HG02970 (cell line): ENCODE measurements at regions not wholly inside any gene's neighbourhood (a gene's known extent, or its start where the extent isn't known, plus 50 kb on each side); places are given as distances from the start of the nearest gene placed in this dataset.

Source experiments
- ATAC-seq: cut with Tn5 transposase; IDR thresholded peaks from one replicate; pipeline ENCODE4 v1.9.1; 2021; ENCODE audit warnings: mild to moderate bottlenecking, moderate library complexity, moderate number of reproducible peaks; ENCODE audit not compliant: unreplicated experiment, low FRiP score

DNA sequence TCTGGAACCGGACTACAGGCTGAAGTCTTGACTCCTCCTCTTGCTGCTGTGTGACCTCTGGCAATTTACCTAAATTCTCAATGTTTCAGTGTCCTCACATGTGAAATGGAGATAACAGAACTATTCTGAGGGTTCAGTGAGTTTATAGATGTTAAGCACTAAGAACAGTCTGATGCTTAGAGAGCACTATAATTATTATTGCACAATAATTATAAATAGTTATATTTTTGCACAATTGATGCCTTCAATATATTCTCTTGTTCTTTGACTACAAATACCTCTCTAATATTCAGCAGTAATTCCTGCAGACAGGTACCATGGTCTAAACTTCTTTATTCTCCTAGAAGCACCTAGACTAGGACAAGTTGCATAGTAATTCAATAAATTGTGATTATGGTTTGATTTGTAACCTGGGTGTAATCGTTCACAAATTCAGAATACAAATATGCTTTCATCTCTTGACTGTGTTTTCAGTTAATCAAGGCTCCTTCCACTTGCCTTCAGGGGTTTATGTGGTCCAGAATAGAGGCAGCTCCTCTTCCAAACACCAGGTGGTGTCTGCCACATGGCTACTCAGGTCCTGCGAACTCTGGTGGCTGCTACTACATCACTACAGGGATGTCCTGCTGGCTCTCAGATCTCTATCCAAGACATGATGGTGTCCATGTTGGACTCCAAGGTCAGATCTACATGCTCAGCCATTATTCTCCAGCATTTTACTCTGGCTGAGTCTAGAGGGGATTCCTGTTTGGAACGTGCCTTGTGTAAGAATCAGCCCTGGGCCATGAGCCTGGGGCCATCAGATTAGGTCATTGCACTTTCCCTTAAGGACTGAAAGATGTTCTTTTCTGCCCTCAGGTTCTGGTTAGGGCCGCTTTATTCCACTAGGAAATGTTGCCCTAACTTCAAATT lies 103.4 kb downstream of the QRFPR start:
- no peak for ATAC-seq

DNA sequence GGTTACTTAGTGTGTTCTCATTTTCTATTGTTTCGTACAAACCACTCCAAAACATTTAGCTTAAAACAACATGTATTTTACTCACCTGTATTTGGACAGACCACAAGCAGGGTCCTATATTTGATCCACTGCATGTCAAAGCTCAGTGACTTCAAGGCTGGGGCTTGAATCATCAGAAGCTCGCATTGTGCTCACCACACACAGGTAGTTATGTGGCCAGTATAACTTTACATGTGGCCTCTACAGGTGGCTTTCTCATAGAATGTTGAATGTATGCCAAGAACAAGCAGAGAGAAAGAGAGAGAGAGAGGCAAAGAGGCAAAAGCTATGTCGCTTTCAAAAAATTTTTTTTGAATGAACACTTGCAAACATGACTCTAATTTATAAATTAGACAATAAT lies 107.6 kb downstream of the QRFPR start:
- ATAC-seq: no peak

DNA sequence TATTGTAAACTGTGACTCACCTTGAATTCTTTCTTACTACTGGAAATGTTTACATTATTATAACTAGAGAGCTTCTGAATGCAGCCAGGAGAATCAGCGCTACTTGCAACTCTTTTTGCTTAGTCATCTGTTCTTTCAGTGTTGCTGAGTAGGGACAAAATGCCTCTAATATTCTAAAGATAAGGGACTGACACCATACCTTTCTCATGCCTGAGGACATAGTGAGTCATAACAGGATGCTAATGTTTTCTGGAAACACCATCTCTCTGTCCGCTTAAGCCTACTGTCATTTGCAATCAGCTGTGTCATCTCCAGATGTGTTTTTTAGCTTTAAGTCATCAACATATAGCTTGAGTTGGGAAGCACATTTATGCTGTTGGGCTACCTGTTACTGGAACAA lies 108.3 kb downstream of the QRFPR start:
- ATAC-seq: peak; percentile 68

DNA sequence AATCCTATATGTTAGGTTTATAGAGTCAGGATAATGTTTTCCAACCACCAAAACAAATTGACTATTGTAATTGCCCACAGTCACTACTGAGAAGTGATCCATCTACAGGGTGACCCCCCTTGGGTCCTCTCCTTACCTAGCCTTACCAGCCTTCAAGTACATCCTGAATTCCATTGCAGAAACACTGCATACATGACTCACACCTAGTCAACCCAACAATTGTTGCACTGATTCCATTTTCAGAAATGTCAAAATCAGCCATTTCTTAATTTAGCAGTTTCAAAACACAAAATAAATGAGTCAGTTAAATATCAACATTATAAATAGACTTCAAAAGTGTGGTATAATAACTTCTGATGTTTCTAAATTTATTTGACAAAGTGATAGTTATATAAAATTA lies 106.3 kb upstream of the TNIP3 start:
- ATAC-seq: no peak

DNA sequence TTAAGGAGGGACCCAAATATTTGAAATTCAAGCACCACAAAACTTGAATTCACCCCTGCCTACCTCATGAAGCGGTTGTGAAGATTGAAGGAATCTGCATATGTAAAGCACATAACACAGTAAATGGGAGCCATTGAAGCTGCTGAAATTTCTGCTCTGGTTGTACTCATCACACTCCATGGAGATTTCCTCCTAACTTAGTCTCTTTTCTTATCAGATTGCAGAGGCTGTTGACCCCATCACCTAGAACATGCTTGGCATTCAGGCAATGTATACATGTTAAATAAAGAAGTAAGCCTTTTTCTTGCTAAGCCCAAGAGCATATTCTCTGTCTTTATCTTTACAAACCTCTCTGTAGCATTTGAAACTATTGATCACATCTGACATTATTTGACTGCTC lies 104.9 kb upstream of the TNIP3 start:
- no peak for ATAC-seq

DNA sequence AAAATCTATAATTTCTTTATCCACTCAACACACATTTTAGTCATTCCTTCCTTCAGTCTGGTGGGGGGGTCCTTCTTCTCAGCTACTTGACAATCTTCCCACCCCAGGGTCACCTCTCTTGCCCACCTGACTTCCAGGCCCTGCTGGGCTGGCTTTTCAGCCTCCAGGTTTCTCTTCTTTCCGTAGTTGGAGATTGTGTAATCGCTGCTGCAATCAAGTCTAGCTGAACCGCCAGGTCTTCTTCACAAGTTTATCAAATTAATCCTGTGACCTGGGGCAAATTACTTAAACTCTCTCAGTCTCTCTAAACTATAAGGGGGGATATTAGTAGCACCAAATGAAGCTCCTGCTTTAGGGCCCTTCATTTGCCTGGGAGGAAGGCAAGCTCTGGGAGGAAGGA lies 102.9 kb upstream of the TNIP3 start:
- ATAC-seq: no peak

DNA sequence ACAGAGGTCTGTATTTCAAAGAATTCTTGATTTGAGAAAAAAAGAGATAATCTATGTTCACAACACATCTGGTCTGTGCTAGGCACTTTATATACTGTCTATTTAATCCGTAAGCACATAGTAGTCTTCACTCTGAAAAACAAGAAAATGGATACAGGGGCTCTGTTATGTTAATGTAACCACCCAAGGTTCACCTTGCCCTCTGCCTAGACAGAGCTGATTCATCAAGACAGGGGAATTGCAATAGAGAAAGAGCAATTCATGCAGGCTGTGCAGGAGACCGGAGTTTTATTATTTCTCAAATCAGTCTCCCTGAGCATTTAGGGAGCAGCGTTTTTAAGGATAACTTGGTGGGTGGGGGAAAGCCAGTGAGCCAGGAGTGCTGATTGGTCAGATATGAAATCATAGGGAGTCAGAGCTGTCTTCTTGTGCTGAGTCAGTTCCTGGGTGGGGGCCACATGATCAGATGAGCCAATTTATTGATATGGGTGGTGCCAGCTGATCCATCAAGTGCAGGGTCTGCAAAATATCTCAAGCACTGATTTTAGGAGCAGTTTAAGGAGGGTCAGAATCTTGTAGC lies 92.9 kb upstream of the TNIP3 start:
- ATAC-seq: no peak

DNA sequence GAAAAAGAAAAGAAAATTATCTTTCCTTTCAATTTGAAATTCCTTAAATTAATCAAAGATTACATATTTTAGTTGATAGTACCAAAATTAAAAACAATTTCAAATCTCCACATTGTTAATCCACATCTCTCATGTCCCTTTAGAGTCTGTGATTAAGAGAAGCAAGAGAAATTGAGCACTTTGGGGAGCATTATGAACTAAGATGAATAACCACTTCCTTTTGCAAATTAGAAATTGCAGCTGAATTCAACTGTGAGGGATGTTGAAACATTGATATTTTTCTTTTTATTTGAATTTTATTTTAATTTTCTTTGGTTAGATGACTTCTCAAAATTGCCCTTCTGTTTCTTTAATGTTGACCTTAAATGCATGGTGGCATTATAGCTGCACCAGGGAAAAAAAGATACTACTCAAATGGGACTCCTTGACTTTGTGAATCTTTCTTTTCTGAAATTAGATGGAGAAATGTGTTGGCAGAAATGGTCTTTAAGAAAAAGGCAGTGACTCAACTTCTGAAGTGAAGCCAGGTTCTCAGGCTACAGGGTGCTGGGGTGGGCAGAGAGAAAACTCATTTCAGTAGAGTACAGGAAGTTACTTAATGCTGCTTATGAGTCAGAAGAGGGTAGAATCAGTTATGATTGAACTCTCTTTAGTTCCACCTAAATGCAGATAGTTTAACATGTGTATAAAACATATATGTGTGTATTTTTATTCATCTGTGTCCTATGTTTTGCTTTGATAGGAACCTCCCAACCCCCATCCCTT lies 92.0 kb upstream of the TNIP3 start:
- ATAC-seq: peak; percentile 99

DNA sequence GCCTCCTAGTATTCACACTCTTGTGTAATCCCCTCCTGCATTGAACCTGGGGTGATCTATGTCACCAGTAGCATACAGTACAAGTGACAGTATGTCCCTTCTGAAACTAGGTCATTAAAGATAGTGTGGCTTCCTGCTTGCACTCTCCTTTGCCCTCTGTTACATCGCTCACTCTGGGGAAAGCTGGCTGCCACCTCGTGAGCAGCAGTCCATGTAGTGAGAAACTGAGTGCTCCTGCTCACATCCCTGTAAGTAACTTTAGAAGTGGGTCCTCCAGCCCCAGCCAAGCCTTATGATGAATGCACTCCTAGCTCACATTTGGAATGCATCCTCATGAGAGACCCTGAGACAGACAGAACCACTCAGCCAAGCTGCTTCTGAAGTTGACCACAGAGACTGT lies 89.8 kb upstream of the TNIP3 start:
- ATAC-seq: no peak

DNA sequence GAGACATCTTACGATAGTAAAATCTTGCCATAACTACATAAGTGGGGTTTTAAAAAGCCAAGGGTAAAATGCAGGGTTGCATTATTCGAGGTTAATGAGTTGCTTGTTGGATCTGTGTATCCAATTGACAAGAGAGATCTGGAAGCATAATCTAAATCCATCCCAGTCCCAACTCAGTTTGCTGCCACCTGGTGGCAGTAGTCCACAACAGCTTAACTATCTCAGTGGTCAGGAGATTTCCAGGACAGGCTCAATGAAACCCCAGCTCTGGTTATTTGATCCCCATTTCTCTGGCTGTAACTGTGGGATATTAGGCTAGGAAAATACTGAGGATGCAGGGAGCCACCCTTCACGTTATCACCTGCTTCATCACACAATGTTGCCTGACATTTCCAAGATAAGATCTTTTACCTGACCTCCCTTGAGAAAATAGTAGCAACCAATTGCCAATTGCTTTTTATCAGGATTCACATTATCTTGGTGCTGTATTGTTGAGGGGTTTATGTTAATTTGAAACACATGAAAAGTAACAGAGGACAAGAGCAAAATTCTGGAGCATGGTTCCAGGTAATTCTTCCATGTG lies 88.2 kb upstream of the TNIP3 start:
- no peak for ATAC-seq

DNA sequence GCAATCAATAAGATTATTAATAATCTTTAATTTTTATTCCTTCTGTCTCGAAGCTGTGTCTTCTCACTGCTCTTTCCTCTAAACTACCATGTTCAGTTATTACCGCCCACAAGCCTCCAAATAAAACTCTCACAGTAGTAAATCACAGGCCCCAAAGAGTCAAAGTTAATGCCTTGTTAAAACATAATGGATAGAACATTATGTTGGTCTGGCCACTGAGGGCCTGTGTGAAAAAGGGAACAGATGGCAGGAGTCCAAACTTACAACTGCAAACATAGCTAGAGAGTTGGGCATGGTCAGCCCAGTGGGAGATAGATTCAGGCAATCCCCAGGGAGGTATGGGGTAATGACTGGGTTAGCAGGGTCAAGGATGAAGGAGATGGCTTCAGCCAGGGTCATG lies 84.6 kb upstream of the TNIP3 start:
- no peak for ATAC-seq

DNA sequence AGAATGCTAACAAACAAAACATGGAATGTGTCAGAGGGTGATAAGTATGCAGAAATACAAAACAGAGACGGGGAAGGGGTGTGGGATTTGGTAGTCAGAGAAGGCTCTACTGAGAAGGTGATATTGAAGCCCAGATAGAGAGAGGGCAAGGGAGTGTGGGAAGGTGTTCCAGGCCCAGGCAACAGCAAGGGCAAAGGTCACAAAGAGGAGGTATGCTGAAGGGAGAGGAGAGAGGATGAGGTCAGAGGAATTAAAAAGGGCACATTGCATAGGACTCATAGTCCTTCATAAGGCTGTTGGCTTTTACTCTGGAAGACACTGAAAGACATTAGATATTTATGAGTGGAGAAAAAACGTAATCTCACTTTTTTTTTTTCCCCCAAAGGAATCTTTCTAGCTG lies 82.6 kb upstream of the TNIP3 start:
- no peak for ATAC-seq

DNA sequence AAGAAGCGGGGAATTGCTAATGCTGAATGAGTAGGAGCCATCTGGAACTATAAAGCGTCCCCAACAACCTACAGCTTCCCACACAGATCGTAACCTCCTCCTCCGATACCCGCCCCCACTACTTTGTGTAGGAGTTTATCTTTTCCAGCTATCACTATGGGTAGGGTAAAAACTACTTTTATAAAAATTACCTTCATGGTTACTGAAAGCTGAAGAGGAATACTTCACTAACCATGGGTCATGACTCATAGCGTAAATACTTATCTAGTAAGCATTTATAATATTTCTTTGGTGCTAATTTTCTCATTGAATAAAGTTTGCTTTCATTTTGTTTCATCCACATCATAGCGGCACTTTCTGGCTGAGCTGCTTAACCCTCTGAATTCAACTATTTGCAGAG lies 79.4 kb upstream of the TNIP3 start:
- no peak for ATAC-seq

DNA sequence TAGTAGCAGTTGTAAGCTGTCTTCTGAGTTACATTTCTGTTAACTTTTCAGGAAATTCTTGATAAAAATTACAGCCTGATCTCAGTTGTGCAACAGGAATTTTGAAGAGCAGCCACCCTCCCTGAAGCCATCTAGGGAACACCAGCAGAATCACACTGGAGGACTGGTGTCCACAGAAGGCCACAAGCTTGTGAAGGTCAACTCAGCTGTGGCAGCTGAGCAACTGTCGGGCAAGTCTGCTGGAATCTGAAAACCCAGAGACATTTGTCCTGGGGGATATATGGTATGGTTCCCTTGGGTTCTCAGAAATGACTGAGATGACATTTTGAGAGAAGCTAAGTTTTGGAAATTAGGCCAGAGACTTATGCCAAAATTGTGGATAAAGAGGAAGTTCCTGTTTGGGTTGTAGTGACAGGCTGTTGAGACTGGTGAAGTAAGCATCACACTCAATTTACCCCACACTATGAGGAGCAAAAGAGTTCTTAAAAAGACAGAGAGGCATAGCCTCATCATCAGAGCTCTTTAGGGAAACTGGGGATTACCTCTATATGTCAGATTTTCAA lies 78.1 kb upstream of the TNIP3 start:
- no peak for ATAC-seq

DNA sequence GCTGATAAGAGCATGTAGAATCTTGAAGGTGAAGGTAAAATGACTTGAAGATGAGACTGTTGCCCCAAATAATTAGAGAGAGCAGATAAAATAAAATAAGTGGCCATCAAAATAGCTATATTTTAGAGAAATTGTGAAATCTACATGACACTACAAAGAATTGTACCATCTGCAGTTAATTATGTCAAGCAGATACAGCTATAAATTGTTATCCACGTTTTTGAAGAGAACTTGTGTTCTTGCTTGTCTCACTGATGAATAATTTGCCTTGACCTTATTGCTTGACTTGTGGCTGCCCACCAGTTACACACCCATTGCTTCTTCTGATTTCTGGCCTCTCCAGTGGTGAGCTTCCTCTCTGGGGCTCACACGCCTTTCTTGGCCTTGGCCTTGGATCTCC lies 75.8 kb upstream of the TNIP3 start:
- ATAC-seq: no peak

DNA sequence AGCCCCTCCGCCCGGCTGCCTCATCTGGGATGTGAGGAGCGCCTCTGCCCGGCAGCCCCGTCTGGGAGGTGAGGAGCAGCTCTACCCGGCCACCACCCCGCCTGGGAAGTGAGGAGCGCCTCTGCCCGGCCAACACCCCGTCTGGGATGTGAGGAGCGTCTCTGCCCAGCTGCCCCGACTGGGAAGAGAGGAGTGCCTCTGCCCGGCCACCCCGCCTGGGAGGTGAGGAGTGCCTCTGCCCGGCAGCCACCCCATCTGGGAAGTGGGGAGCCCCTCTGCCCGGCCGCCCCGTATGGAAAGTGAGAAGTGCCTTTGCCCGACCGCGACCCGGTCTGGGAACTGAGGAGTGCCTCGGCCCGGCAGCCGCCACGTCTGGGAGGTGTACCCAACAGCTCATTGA lies 74.3 kb upstream of the TNIP3 start:
- ATAC-seq: no peak

DNA sequence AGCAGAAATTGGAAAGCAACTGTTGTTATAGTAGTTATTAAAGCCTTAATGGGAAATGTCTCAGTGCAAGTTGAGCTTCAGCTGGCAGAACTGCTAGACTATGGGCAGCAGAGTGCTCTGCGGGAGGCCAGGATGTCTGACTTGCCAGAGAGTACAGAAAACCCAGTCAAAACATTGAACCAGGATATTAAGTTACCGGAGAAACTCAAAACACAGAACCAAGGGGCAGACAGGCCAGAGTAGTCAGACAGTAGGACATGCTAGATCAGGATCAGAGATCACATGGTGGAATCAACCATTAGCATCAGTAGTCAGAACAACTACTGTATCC lies 72.9 kb upstream of the TNIP3 start:
- ATAC-seq: no peak

DNA sequence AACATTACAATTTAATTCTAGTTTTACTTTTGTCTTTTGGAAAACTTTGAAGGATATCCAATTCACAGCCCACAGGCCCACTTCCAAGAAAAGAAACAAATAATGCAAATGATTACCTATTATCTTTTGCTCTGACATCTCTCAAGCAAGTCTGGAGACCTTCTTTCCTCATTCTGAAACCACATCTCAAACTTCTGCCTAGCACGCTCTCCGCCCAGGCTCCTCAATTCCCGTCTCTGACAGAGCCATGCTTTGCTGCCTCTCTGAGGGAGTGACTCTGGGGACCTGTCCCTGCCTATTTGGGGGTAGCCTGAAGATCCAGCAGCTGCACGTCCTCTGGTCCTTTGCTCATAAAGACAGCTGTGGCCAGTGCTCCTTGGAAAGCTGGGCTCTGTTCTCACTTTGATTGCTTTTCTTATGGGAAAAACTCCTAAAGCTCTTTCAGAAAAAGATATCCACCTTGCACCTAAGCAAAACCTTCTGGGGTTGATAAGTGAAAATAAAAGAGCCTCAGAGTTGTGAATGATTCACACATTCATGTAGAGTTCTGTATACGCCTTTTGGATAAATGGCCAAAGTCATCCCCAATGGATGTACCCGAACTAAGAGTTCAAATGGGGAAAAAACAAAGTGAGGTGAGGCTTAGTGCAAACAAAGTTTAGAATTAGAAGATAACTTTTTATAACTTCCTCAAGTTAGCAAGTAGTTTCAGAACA lies 72.4 kb upstream of the TNIP3 start:
- no peak for ATAC-seq

DNA sequence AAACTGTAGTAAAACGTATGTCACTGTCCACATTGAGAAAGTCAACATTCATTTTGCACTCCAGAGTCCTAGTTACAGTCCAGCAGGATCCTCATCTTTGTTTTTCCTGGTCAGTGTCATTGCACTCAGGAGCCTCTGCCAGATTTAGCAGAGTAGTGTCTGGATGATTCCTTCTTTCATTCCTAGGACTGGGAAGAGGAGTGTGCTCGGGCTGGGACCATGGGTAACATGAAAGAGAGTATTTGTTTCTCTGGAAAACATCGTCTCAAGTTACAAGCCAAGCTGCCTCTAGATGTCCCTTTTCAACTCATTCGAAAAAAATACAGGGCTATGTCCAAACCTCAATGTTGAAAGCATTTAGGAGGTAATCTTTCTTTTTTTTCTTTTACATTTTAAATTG lies 69.9 kb upstream of the TNIP3 start:
- no peak for ATAC-seq

DNA sequence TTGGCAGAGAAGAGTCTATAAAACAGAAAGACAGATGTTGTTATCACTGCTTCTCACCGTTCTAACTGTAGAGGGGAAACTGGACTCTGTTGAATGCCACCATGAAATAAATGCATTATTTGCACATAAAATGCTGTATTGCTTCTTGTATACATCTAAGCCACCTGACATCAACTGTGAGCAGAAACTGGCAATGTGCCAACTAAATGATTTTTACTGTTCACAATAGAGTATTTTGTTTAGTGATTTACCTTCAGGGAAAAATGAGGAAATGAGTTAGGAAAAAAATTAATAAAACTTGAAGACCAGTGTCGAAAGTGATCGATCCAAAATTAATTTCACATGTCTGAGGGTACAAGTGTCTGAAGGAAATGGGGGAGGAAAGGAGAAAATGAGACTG lies 65.9 kb upstream of the TNIP3 start:
- ATAC-seq: no peak
